ENCODE measurements at regions not wholly inside any gene's neighbourhood (a gene's known extent, or its start where the extent isn't known, plus 50 kb on each side); places are given as distances from the start of the nearest gene placed in this dataset.

DNA sequence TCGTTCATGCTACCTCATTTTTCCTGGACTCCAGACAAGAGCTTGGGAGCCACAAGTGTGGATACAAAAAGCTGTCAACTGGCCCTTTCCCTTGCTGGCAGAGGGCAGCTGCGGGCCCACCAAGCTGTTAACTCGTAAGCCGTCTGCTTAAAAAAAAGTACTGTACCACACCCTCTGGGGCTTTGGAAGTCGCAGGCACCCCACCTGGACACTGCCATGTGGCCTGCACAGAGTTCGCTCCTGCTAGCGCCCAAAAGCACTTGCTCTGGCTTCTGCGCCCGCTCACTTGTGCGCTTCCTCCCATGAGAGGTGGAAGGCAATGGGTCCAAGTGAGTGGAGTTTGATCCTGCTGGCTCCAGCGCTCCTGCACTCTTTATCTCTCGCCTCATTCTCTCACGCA is 476.4 kb upstream of the FSTL5 start:
- no peak for DNase-seq (ENCODE audit: low read depth)

DNA sequence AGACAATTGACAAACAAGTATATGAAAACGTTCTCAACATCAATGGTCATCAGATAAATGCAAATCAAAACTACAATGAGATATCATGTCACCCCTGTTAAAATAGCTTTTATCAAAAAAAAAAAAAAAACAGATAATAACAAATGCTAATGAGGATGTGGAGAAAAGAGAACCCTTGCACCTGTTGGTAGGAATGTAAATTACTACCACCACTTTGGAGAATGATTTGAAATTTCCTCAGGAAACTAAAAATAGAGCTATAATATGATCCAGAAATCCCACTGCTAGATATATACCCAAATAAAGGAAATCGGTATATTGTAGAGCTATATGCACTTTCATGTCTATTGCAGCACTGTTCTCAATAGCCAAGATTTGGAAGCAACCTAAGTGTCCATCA is 470.6 kb upstream of the FSTL5 start:
- no peak for DNase-seq (ENCODE audit: low read depth)

- no peak for DNase-seq (ENCODE audit: low read depth)
Measured at GRCh38 chr4:162622664-162623063, 458.9 kb upstream of the FSTL5 start.

DNA sequence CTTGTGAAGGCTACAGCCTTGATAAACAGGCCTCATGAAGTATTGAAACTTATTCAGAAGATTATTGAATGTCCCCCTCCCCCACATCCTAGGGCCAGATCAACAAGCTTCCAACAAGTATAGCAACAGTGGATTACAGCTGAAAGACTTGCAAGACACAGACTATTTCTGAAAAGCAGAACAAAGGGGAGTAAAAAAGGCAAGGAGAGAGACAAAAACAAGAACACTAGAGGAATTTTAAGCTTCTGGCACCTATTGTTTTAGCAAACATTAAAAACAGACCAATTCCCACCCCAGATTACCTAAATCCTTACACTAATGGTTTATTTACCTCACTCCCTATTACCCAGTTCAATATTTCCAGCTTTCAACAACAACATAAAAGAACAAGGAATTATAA is 446.3 kb upstream of the FSTL5 start:
- no peak for DNase-seq (ENCODE audit: low read depth)

DNA sequence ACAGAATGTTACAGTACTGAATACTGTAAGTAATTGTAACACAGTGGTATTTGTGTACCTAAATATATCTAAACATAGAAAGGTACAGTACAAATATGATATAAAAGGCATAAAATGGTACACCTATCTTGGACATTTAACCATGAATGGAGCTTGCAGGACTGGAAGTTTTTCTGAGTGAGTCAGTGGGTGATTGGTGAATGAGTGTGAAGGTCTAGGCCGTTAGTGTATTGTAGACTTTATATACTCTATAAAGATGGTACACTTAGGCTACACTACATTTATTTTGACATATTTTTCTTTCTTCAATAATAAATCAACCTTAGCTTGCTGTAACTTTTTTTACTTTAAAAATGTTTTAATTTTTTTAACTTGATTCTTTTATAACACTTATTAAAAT is 422.5 kb upstream of the FSTL5 start:
- no peak for DNase-seq (ENCODE audit: low read depth)

- DNase-seq (ENCODE audit: low read depth): no peak
Measured at GRCh38 chr4:162582180-162582579, 418.4 kb upstream of the FSTL5 start.

DNA sequence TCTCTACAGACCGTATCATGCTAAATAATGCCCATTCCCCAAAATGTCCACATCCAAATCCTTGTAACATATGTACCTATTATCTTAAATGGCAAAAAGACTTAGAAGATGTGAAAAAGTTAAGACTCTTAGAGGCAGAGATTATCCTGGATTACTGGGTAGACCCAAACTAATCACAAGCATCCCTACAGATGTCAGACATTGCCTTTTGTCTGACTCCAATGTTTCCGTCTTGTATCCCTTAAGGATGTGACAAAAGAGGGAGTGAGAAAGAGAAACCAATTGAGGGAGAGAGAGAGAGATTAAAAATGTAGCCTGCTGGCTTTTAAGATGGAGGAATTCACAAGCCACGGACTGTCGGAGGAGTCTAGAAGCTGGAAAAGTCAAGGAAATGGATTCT is 401.9 kb upstream of the FSTL5 start:
- no peak for DNase-seq (ENCODE audit: low read depth)

- DNase-seq (ENCODE audit: low read depth): no peak
Measured at GRCh38 chr4:162560073-162560472, 396.3 kb upstream of the FSTL5 start.

GRCh38 chr4:162557516-162558106 is 393.8 kb upstream of the FSTL5 start:
- no peak for DNase-seq (ENCODE audit: low read depth)

- no peak for DNase-seq (ENCODE audit: low read depth)
Measured at GRCh38 chr4:162535121-162535520, 371.3 kb upstream of the FSTL5 start.

DNA sequence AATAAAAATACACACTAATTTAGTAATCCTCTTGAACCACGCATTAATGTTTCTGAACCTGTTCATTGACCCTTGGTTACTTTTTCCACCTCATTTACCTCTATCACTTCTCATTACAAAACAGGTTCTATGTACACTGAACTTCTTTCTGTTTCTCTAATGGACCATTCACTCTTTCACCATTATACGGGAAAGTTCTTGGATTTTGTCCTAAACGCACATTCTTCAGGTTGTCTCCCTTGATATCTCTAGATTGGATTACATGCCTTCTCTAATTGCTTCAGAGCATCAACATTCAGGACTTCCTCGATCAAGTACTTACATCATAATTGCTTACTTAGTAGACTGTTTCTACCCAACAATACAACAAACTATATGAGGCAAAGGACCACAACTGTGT is 359.4 kb upstream of the FSTL5 start:
- DNase-seq (ENCODE audit: low read depth): no peak

DNA sequence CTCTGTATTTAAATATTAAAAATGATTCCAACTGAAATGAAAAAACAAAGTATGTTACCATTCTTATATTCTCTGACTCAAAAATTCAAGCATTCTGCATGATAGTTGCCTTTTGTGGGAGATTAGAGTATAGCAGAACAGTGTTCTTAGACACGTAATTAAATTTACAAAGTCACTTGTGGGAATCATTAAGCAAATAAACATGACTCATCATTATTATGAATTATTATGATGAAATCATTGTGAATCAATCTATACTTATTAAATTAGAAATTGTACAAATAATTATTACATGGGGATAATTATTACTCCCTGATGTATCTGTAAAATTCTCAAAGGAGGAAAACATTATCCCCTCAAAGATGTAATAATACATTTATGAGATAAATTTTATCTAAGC is 358.9 kb upstream of the FSTL5 start:
- DNase-seq (ENCODE audit: low read depth): no peak

DNA sequence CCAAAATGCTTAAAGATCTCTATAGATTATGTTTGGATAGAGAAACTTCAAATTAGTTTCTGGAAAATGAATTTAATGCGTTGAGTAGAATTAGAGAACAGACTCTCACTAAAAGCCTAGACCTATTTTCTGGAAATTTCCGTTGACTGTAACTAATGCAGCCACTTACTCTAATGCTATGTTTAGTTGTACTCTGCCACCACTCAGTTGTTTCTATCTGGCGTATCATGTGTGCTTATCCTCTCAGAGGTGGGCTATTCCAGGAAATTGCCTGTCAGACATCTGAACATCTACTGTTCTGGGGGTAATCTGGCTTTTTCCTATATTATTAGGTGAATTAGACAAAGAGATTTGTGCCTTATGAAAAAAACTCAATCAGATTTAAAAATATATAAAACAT is 347.1 kb upstream of the FSTL5 start:
- no peak for DNase-seq (ENCODE audit: low read depth)

DNA sequence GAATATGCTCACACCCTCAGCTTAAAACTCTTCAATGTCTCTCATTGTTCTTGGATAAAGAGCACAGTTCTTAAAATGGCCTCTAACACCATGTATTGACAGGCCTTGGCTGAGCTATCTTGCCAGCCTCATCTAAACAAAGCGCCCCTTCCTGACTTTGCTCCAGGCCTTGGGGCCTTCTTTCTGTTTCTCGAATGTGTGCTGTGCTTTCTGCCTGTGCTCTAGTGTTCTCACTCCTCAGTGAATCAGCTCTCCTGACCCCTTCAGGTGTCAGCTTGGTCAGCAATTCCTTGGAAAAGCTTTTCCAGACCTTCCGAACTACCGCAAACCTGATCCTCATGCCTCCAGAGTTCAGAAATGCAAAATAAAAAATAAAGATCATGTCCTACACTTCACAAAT is 346.3 kb upstream of the FSTL5 start:
- DNase-seq (ENCODE audit: low read depth): no peak

DNA sequence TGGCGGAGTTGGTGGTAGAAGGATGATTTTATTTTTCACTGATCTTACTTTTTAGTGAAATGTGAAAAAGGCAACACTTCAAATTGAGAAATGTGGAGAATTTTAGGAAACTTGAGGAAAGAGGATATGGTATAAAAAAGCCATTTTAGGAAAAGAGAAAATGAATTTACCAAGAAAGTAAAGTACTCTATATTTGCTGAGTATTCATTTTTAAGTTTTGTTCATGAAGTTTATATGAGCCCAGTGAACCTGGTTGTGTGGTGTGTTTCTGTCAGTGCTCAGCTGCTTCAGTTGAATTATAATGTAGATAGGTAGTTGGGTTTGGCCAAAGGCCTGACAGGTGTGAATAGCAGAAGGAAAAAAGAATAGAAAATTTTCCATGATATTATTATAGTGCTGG is 345.5 kb upstream of the FSTL5 start:
- DNase-seq (ENCODE audit: low read depth): no peak

GRCh38 chr4:162506253-162506652 is 342.5 kb upstream of the FSTL5 start:
- no peak for DNase-seq (ENCODE audit: low read depth)

- no peak for DNase-seq (ENCODE audit: low read depth)
Measured at GRCh38 chr4:162503868-162504267, 340.1 kb upstream of the FSTL5 start.

DNA sequence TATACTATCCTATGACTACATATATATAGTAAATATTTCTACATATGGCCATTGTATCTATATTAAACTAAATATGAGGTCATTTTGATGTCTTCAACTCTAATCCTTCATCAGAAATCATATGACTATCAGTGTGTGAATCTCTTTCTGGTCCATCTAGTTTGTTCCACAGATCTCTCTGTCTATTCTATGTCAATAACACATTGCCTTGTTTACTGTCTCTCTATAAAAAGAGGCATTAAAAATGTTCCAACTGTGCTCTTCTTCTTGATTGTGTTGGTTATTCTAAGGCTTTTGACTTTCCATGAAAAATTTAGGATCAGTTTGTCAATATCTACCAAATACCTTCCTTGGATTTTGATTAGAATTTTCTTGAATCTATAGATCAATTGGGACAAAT is 338.3 kb upstream of the FSTL5 start:
- DNase-seq (ENCODE audit: low read depth): no peak

GRCh38 chr4:162499478-162499877 is 335.7 kb upstream of the FSTL5 start:
- DNase-seq (ENCODE audit: low read depth): no peak

DNA sequence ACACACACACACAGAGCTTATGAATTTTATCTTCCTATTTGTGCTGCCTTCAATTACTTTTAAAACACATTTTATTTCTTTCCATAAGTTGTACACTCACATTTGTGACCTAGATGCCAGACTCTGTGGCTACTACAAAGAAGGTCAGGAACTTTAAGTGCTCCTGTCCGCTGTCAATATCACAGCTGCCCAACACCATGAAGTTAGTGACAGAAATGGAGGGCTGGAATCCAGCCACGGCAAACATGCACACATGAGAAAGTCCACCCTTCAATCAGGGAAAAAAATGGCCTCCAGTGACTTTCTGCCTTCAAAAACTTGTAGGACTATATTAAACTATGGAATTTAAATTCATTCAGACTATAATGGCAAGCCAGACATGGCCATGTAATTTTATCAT is 334.4 kb upstream of the FSTL5 start:
- no peak for DNase-seq (ENCODE audit: low read depth)

GRCh38 chr4:162497564-162498167 is 333.9 kb upstream of the FSTL5 start:
- peak; percentile 13 for DNase-seq (ENCODE audit: low read depth)

- no peak for DNase-seq (ENCODE audit: low read depth)
Measured at GRCh38 chr4:162494935-162495334, 331.1 kb upstream of the FSTL5 start.

GRCh38 chr4:162485486-162485885 is 321.7 kb upstream of the FSTL5 start:
- DNase-seq (ENCODE audit: low read depth): peak; percentile 1

- no peak for DNase-seq (ENCODE audit: low read depth)
Measured at GRCh38 chr4:162475246-162475645, 311.4 kb upstream of the FSTL5 start.

DNA sequence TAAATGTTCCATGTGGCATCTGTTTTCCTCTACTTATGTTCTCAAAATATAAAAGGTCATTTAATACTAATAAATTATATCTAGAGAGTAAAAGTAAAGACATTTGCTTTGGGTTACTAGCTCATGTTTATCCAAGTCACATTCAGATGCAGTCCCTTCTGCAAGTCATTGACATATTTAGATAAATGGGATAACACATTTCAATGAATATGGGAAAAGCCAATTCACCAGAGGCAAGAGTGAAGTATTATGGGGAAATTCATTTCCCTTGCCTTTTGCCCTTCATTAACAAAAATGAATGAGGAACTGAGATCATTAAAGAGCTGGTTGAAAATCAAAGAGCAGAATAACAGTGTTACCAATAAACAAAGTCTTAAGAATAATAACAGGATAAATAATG is 306.2 kb upstream of the FSTL5 start:
- DNase-seq (ENCODE audit: low read depth): no peak

All from stromal cell of bone marrow (primary cell).